ENCODE measurements at regions not wholly inside any gene's neighbourhood (a gene's known extent, or its start where the extent isn't known, plus 50 kb on each side); places are given as distances from the start of the nearest gene placed in this dataset.
"Not testable (repeated sequence)": the region's sequence is repeated elsewhere in the genome, so short reads cannot be mapped to it uniquely, and the experiment has no call there.

- Histone ChIP-seq H3K4me1 (ENCODE audit: insufficient read depth) (no peaks in the 10 kb centered on the region), H3K27me3 (no peaks in the 10 kb centered on the region), H3K9me3 (no peaks in the 10 kb centered on the region), H3K27ac (no peak overlapping the region), H3K36me3 (no peaks in the 10 kb centered on the region), H3K4me3 (no peak overlapping the region)
- WGBS, 3 donors = 64 to 68% (median 67%) methylated on average over 4 of the region's 4 CpGs
- TF ChIP-seq POLR2A (IDR thresholded peaks at IDR 0.05) = no peak
- TF ChIP-seq EP300 (IDR thresholded peaks at IDR 0.05) = no peak
- TF ChIP-seq, protein P1, sequence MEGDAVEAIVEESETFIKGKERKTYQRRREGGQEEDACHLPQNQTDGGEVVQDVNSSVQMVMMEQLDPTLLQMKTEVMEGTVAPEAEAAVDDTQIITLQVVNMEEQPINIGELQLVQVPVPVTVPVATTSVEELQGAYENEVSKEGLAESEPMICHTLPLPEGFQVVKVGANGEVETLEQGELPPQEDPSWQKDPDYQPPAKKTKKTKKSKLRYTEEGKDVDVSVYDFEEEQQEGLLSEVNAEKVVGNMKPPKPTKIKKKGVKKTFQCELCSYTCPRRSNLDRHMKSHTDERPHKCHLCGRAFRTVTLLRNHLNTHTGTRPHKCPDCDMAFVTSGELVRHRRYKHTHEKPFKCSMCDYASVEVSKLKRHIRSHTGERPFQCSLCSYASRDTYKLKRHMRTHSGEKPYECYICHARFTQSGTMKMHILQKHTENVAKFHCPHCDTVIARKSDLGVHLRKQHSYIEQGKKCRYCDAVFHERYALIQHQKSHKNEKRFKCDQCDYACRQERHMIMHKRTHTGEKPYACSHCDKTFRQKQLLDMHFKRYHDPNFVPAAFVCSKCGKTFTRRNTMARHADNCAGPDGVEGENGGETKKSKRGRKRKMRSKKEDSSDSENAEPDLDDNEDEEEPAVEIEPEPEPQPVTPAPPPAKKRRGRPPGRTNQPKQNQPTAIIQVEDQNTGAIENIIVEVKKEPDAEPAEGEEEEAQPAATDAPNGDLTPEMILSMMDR (IDR thresholded peaks at IDR 0.05) = no peak
- no peak for DNase-seq
- intact Hi-C loops (cut with DNase I) = no loop called here
These were observed 146.7 kb downstream of the LRATD1 start for GRCh38 chr2:14779252-14779651.

- H3K4me1 ChIP-seq (ENCODE audit: insufficient read depth) = no peaks in the 10 kb centered on the region
- WGBS, 3 donors = 74 to 75% (median 74%) methylated on average over 4 of the region's 4 CpGs
- H3K27ac ChIP-seq = no peak overlapping the region
- no peak for TF ChIP-seq POLR2A (IDR thresholded peaks at IDR 0.05)
- TF ChIP-seq, protein P1 (IDR thresholded peaks at IDR 0.05) = no peak
- TF ChIP-seq EP300 (IDR thresholded peaks at IDR 0.05) = no peak
- intact Hi-C loops (cut with DNase I) = no loop called here
- DNase-seq = no peak
- no peaks in the 10 kb centered on the region for H3K27me3 ChIP-seq
- H3K9me3 ChIP-seq = no peaks in the 10 kb centered on the region
- no peak overlapping the region for H3K4me3 ChIP-seq
- H3K36me3 ChIP-seq = no peaks in the 10 kb centered on the region
These were observed 148.6 kb downstream of the LRATD1 start for GRCh38 chr2:14781142-14781541.

DNA sequence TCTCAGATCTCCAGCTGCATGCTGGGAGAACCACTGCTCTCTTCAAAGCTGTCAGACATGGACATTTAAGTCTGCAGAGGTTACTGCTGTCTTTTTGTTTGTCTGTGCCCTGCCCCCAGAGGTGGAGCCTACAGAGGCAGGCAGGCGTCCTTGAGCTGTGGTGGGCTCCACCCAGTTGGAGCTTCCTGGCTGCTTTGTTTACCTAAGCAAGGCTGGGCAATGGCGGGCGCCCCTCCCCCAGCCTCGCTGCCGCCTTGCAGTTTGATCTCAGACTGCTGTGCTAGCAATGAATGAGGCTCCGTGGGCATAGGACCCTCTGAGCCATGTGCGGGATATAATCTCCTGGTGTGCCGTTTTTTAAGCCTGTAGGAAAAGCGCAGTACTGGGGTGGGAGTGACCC lies 156.3 kb downstream of the LRATD1 start:
- H3K27ac ChIP-seq; H3K27me3 ChIP-seq; H3K4me1 ChIP-seq (ENCODE audit: insufficient read depth); DNase-seq; H3K4me3 ChIP-seq; H3K9me3 ChIP-seq; intact Hi-C loops (cut with DNase I); H3K36me3 ChIP-seq: not testable (repeated sequence)
- WGBS, 3 donors = 86 to 95% (median 92%) methylated on average over 9 of the region's 9 CpGs

- Histone ChIP-seq H3K27me3 (no peaks in the 10 kb centered on the region), H3K4me3 (no peak overlapping the region), H3K4me1 (ENCODE audit: insufficient read depth) (no peaks in the 10 kb centered on the region), H3K36me3 (no peaks in the 10 kb centered on the region), H3K27ac (no peak overlapping the region), H3K9me3 (no peaks in the 10 kb centered on the region)
- TF ChIP-seq, protein P1 (IDR thresholded peaks at IDR 0.05) = no peak
- TF ChIP-seq POLR2A (IDR thresholded peaks at IDR 0.05) (no peak), EP300 (IDR thresholded peaks at IDR 0.05) (no peak)
- no peak for DNase-seq
- intact Hi-C loops (cut with DNase I) = no loop called here
- WGBS, 3 donors = 9 to 24% (median 22%) methylated on average over 1 of the region's 1 CpG
These were observed 157.6 kb downstream of the LRATD1 start for GRCh38 chr2:14790041-14790640.

DNA sequence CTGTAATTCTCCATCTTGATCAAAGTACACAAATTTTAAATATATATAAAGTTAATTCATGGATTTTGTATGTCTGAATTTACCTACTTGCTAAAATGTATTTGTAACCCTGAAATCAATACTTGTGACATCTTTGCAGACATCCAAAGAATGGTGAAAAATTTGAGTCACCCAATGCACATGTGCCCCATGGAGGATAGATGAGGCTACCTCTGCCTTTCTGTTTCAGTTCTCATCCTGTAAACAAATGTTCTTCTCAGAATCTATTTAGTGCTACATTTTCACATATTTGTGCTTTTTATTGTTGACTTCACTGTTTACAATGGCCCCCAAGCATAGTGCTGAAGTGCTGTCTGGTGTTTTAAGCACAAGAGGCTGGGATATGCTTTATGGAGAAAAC lies 171.5 kb downstream of the LRATD1 start:
- Histone ChIP-seq H3K4me1 (ENCODE audit: insufficient read depth) (no peaks in the 10 kb centered on the region), H3K27ac (no peak overlapping the region), H3K9me3 (no peaks in the 10 kb centered on the region), H3K4me3 (no peak overlapping the region), H3K27me3 (no peaks in the 10 kb centered on the region), H3K36me3 (no peaks in the 10 kb centered on the region)
- DNase-seq = no peak
- TF ChIP-seq EP300 (IDR thresholded peaks at IDR 0.05) = no peak
- no peak for TF ChIP-seq POLR2A (IDR thresholded peaks at IDR 0.05)
- TF ChIP-seq, protein P1 (IDR thresholded peaks at IDR 0.05) = no peak
- intact Hi-C loops (cut with DNase I) = no loop called here

Data from ovary (tissue), 7 donors.